GM23338 (cell line): ENCODE measurements at regions not wholly inside any gene's neighbourhood (a gene's known extent, or its start where the extent isn't known, plus 50 kb on each side); places are given as distances from the start of the nearest gene placed in this dataset.

ENCODE experiments used
- ATAC-seq: fragments of 200-7000 bp; cut with Tn5 transposase; 3 replicates; pipeline ENCODE4 v1.9.1; 2020
- DNase-seq: peaks from one replicate; pipeline ENCODE4 v3.0.0-alpha.2; 2015; ENCODE audit warnings: low spot score
- H2AFZ ChIP-seq: fragments of 200-600 bp; sonication (generic); 2 replicates; pipeline ENCODE4 v1.8.0; 2016; ENCODE audit warnings: antibody characterized with exemption, mild to moderate bottlenecking, moderate library complexity
- H3F3A ChIP-seq: fragments of 200-600 bp; sonication (generic); replicated peaks from 2 replicates; pipeline ENCODE4 v1.8.0; 2017; ENCODE audit warnings: antibody characterized with exemption, mixed run types, low read depth
- H3K27ac ChIP-seq: fragments of 200-600 bp; sonication (generic); 2 replicates; pipeline ENCODE4 v1.6.1; 2016; ENCODE audit warnings: low read depth
- H3K27me3 ChIP-seq: fragments of 200-600 bp; sonication (generic); 2 replicates; pipeline ENCODE4 v1.8.0; 2016; ENCODE audit warnings: mild to moderate bottlenecking, mixed run types, moderate library complexity; ENCODE audit not compliant: insufficient read depth
- H3K36me3 ChIP-seq: fragments of 200-600 bp; sonication (generic); 2 replicates; pipeline ENCODE4 v1.8.0; 2016; ENCODE audit warnings: mild to moderate bottlenecking; ENCODE audit not compliant: insufficient read depth
- H3K4me1 ChIP-seq: fragments of 200-600 bp; sonication (generic); 2 replicates; pipeline ENCODE4 v1.8.0; 2016; ENCODE audit warnings: mild to moderate bottlenecking, moderate library complexity; ENCODE audit not compliant: insufficient read depth
- H3K4me2 ChIP-seq: fragments of 200-600 bp; sonication (generic); 2 replicates; pipeline ENCODE4 v1.7.1; 2017; ENCODE audit warnings: mixed run types
- H3K4me3 ChIP-seq: fragments of 200-600 bp; sonication (generic); 2 replicates; pipeline ENCODE4 v1.6.1; 2016; ENCODE audit warnings: mixed run types
- H3K79me2 ChIP-seq: fragments of 200-600 bp; sonication (generic); replicated peaks from 2 replicates; pipeline ENCODE4 v1.8.0; 2017; ENCODE audit warnings: mild to moderate bottlenecking; ENCODE audit not compliant: insufficient read depth
- H3K9me2 ChIP-seq: fragments of 200-600 bp; sonication (generic); 2 replicates; pipeline ENCODE4 v1.8.0; 2017; ENCODE audit not compliant: insufficient read depth
- H4K20me1 ChIP-seq: fragments of 200-600 bp; sonication (generic); replicated peaks from 2 replicates; pipeline ENCODE4 v1.8.0; 2017; ENCODE audit warnings: mild to moderate bottlenecking; ENCODE audit not compliant: insufficient read depth
- H3K27ac Mint-ChIP-seq: 2 replicates; pipeline ENCODE4 v1.8.0; 2020; ENCODE audit warnings: inconsistent platforms, mild to moderate bottlenecking, moderate library complexity, mixed read lengths
- H3K27me3 Mint-ChIP-seq: 3 replicates; pipeline ENCODE4 v1.8.0; 2022; ENCODE audit warnings: low read depth, mild to moderate bottlenecking, moderate library complexity, mixed read lengths, inconsistent platforms; ENCODE audit not compliant: insufficient read depth, poor library complexity
- H3K36me3 Mint-ChIP-seq: 3 replicates; pipeline ENCODE4 v1.8.0; 2021; ENCODE audit warnings: low read depth, mild to moderate bottlenecking, inconsistent platforms, moderate library complexity, mixed read lengths
- H3K4me1 Mint-ChIP-seq: 3 replicates; pipeline ENCODE4 v1.8.0; 2020; ENCODE audit warnings: mild to moderate bottlenecking, inconsistent platforms, mixed read lengths
- H3K4me3 Mint-ChIP-seq: 3 replicates; pipeline ENCODE4 v1.8.0; 2021; ENCODE audit warnings: moderate library complexity, mild to moderate bottlenecking, inconsistent platforms, mixed read lengths
- H3K9me3 Mint-ChIP-seq: 3 replicates; pipeline ENCODE4 v1.8.0; 2020; ENCODE audit warnings: moderate library complexity, mild to moderate bottlenecking, inconsistent platforms, mixed read lengths
- CREB1 ChIP-seq: fragments of 250-450 bp; sonication (Bioruptor Pico); IDR thresholded peaks from 2 replicates; pipeline ENCODE4 v1.5.0; 2020; ENCODE audit warnings: low read depth, mild to moderate bottlenecking, moderate library complexity
- CTCF ChIP-seq, 2 experiments: fragments of 200-600 bp in 1 of 2; sonication (generic) in 1 of 2; conservative IDR thresholded peaks; 2 replicates each; pipeline versions ENCODE4 v1.5.1 to v1.6.1; 2016 to 2017; ENCODE audit warnings: antibody characterized with exemption in 2 of 2, low read depth in 2 of 2, mild to moderate bottlenecking in 2 of 2, moderate library complexity in 1 of 2
- ETS1 ChIP-seq: IDR thresholded peaks from 2 replicates; pipeline ENCODE4 v1.6.1; 2016; ENCODE audit warnings: antibody characterized with exemption
- EZH2 ChIP-seq: fragments of 200-600 bp; sonication (generic); IDR thresholded peaks from one replicate; pipeline ENCODE4 v1.8.0; 2017; ENCODE audit warnings: antibody characterized with exemption, mild to moderate bottlenecking, low read depth; ENCODE audit not compliant: unreplicated experiment
- EZH2phosphoT487 ChIP-seq: fragments of 200-600 bp; sonication (generic); IDR thresholded peaks from one replicate; pipeline ENCODE4 v1.8.1; 2018; ENCODE audit warnings: antibody characterized with exemption; ENCODE audit not compliant: unreplicated experiment
- JUNB ChIP-seq: IDR thresholded peaks from one replicate; pipeline ENCODE4 v1.6.1; 2016; ENCODE audit warnings: antibody characterized with exemption; ENCODE audit not compliant: unreplicated experiment
- NANOG ChIP-seq: IDR thresholded peaks from 2 replicates; pipeline ENCODE4 v1.6.1; 2016; ENCODE audit warnings: antibody characterized with exemption, borderline replicate concordance
- POLR2AphosphoS5 ChIP-seq: IDR thresholded peaks from 2 replicates; pipeline ENCODE4 v1.6.1; 2016; ENCODE audit warnings: antibody characterized with exemption, low read depth
- REST ChIP-seq: IDR thresholded peaks from one replicate; pipeline ENCODE4 v1.6.1; 2018; ENCODE audit warnings: antibody characterized with exemption; ENCODE audit not compliant: unreplicated experiment
- STAT1 ChIP-seq: IDR thresholded peaks from one replicate; pipeline ENCODE4 v1.6.1; 2016; ENCODE audit warnings: antibody characterized with exemption; ENCODE audit not compliant: unreplicated experiment
- ZNF114 ChIP-seq: fragments of 250-450 bp; sonication (Bioruptor Pico); IDR thresholded peaks from 2 replicates; pipeline ENCODE4 v1.5.0; 2020; ENCODE audit warnings: mild to moderate bottlenecking, moderate library complexity
- ZNF331 ChIP-seq: fragments of 250-450 bp; sonication (Bioruptor Pico); IDR thresholded peaks from 2 replicates; pipeline ENCODE4 v1.5.0; 2020; ENCODE audit warnings: low read depth, mild to moderate bottlenecking, moderate library complexity
- ZNF462 ChIP-seq: fragments of 250-450 bp; sonication (Bioruptor Pico); IDR thresholded peaks from 2 replicates; pipeline ENCODE4 v1.5.0; 2020; ENCODE audit warnings: mild to moderate bottlenecking, moderate library complexity

- H2AFZ ChIP-seq: no peak overlapping the region
- H3K4me1 Mint-ChIP-seq: peaks cover 17% of the 10 kb centered on the region
- peaks cover 13% of the 10 kb centered on the region for H3K4me1 ChIP-seq
- H3K36me3 ChIP-seq: no peaks in the 10 kb centered on the region
- H3K27ac ChIP-seq: no peak overlapping the region
- H3F3A ChIP-seq: no peaks in the 10 kb centered on the region
- no peak overlapping the region for H3K4me3 ChIP-seq
- no peaks in the 10 kb centered on the region for H3K27me3 ChIP-seq
- TF ChIP-seq POLR2AphosphoS5 (no peak), JUNB (no peak), NANOG (no peak), ZNF462 (CRISPR knock-in tag) (no peak), EZH2phosphoT487 (no peak), ZNF331 (CRISPR knock-in tag) (no peak), ETS1 (no peak), CREB1 (CRISPR knock-in tag) (no peak), CTCF (conservative IDR thresholded peaks at IDR 0.05; ENCODE audit: low read depth in 2 of 2) (no peak), ZNF114 (CRISPR knock-in tag) (no peak), EZH2 (no peak), STAT1 (no peak), REST (no peak)
- H4K20me1 ChIP-seq: no peaks in the 10 kb centered on the region
- no peaks in the 10 kb centered on the region for H3K36me3 Mint-ChIP-seq
- DNase-seq (no peak), ATAC-seq (no peak)
- H3K4me2 ChIP-seq: no peak overlapping the region
- no peaks in the 10 kb centered on the region for H3K79me2 ChIP-seq
- H3K27ac Mint-ChIP-seq: no peak overlapping the region
- H3K9me3 Mint-ChIP-seq: no peaks in the 10 kb centered on the region
- H3K4me3 Mint-ChIP-seq: no peak overlapping the region
- no peaks in the 10 kb centered on the region for H3K27me3 Mint-ChIP-seq
- H3K9me2 ChIP-seq: peaks cover 13% of the 10 kb centered on the region
These were observed 111.3 kb upstream of the SLC7A14 start for GRCh38 chr3:170697131-170697530.
